GM12891 (cell line): ENCODE measurements at regions not wholly inside any gene's neighbourhood (a gene's known extent, or its start where the extent isn't known, plus 50 kb on each side); places are given as distances from the start of the nearest gene placed in this dataset.

ENCODE experiments used
- DNase-seq: peaks from one replicate; pipeline ENCODE4 v3.0.0; 2011; ENCODE audit warnings: low spot score; ENCODE audit not compliant: insufficient read length
- FAIRE-seq: peaks from 2 replicates; lab custom pipeline; 2011; peaks lifted over from hg19 to GRCh38; lab: Jason Lieb, UNC
- PAX5 ChIP-seq: IDR thresholded peaks from 2 replicates; pipeline ENCODE4 v1.6.1; 2011; ENCODE audit warnings: low read length, moderate library complexity, mild to moderate bottlenecking; ENCODE audit not compliant: insufficient read depth, severe bottlenecking
- POLR2A ChIP-seq: IDR thresholded peaks from 2 replicates; pipeline ENCODE4 v1.6.1; 2011; ENCODE audit warnings: low read depth, low read length, control low read depth
- POLR2AphosphoS5 ChIP-seq: IDR thresholded peaks from 2 replicates; pipeline ENCODE4 v1.6.1; 2011; ENCODE audit warnings: low read depth, low read length, control low read depth
- POU2F2 ChIP-seq: IDR thresholded peaks from 2 replicates; pipeline ENCODE4 v1.6.1; 2011; ENCODE audit warnings: low read depth, mild to moderate bottlenecking, control low read depth, low read length, moderate library complexity
- SPI1 ChIP-seq: IDR thresholded peaks from 2 replicates; pipeline ENCODE4 v1.6.1; 2011; ENCODE audit warnings: low read depth, low read length, control low read depth
- TAF1 ChIP-seq: IDR thresholded peaks from 2 replicates; pipeline ENCODE4 v1.6.1; 2011; ENCODE audit warnings: low read depth, low read length, control low read depth

DNA sequence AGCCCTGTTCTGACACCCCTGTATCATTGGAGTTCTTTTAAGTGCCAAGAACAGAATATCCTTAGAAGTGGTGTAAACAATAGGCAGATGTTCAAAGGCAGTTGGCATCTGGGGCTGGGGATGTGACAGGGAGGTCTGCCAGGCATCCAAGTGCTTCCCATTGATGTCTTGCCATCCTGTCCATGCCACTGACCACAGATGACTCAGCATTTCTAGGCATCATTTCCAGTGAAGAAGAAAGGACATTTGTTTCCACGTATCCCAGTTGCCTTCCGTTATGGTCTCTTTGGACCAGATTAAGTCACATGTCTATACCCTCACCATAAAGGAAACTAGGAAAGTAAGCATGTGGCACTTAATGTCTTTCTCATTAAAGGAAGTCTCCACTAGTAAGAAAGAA lies 76.7 kb upstream of the BARX2 start:
- DNase-seq: no peak
- no peak for FAIRE-seq
- TF ChIP-seq POLR2A (no peak), POLR2AphosphoS5 (no peak), POU2F2 (no peak), PAX5 (no peak), SPI1 (no peak), TAF1 (no peak)

DNA sequence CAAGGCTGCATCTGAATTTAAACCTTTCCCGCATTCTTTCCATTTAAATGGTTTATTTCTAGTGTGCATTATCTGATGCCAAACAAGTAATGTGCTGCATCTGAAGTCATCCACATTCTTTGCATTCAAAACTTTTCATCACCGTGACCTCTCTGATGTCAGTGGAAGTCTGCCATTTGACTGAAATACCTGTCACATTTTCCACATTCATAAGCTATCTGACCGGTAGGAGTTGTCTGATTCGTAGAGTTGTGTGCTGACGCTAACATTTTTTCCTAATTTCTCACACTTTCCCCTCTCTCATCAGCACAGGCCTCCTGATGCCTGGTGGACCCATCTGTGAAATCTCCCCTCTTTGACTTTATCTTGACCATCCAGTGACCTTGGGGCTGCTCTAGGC lies 79.9 kb upstream of the BARX2 start:
- DNase-seq (no peak), FAIRE-seq (no peak)
- TF ChIP-seq POLR2A (no peak), SPI1 (no peak), POLR2AphosphoS5 (no peak), POU2F2 (no peak), TAF1 (no peak), PAX5 (no peak)

DNA sequence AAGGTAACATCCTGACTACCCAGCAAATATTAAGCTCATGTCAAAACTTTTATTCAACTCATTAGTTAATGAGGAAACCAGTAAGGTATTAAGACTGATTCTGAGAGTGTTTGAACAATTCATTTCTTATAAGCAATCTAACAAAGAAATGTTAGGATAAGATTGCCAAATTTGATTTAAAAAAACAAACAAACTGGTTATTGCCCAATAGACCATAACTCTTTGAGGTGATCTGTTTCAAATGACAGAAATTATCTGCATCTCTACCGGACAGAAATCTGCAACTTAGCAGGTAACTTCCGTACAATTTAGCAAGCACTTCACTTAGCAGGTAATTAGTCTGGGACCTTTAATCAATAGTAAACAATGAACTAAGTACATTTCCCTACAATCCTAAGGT lies 82.9 kb upstream of the BARX2 start:
- no peak for FAIRE-seq
- TF ChIP-seq POU2F2: no peak
- TF ChIP-seq SPI1: no peak
- TF ChIP-seq POLR2A: no peak
- no peak for TF ChIP-seq TAF1
- no peak for TF ChIP-seq POLR2AphosphoS5
- TF ChIP-seq PAX5: no peak
- DNase-seq: no peak

DNA sequence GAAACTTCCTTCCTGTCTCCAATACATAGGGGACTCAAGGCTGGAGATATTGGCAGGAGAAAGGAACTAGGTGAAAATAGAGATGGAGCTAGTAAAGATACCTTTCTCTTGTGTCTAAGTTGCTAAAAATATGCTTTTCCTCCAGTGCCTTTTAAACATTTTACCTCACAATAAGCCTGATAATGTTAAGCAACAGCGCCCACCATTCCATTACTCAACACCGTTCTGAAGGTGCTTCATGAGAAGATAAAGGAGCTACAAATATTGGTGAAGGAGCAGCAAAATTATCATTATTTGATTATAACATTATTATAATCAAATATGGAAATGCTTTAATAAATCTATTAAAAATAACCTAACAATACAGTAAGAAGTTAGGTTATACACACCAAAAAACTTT lies 83.6 kb upstream of the BARX2 start:
- TF ChIP-seq POLR2AphosphoS5 (no peak), SPI1 (no peak)
- FAIRE-seq: no peak
- DNase-seq: no peak

DNA sequence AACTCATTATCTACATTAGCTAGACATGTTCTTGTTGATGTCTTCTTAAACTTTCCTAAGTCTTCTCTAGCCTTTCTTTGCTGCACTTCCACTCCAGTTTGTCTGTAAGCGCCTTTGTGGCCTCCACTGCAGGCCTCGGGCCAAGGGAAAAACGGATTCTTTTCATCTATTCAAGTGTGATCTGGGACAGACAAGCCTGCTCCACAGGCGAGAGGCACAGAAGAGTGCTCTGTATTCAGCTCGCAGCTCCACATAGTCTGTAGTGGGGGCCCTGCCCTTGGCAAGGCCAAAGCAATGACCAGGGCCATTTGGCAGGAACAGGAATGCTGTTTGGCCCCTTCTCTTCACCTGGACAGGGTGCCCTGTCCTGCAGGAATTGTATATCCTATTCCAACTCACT lies 84.1 kb upstream of the BARX2 start:
- FAIRE-seq: no peak
- no peak for DNase-seq
- no peak for TF ChIP-seq POU2F2
- no peak for TF ChIP-seq PAX5
- no peak for TF ChIP-seq SPI1
- TF ChIP-seq POLR2AphosphoS5: no peak

DNA sequence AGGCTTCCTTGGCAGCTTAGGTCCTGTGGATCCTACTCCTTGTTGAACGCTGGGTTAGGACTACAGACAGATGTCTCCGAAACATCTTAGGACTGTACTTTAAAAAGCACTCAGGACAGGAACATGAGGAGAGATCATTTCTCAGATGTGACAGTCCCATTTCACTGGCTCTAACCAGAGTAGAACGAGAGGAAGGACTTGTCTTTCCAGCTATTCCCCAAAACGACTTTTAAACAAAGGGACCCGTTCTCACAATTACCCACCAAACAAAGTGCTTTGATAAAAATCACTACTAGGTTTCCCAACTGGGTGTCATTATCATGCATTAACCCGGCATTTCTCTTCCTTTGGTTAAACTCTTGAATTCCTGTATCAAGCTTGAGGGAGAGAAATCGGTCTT lies 84.7 kb upstream of the BARX2 start:
- TF ChIP-seq SPI1 (no peak), TAF1 (no peak), POLR2A (no peak), PAX5 (no peak), POLR2AphosphoS5 (no peak), POU2F2 (no peak)
- DNase-seq (no peak), FAIRE-seq (no peak)

DNA sequence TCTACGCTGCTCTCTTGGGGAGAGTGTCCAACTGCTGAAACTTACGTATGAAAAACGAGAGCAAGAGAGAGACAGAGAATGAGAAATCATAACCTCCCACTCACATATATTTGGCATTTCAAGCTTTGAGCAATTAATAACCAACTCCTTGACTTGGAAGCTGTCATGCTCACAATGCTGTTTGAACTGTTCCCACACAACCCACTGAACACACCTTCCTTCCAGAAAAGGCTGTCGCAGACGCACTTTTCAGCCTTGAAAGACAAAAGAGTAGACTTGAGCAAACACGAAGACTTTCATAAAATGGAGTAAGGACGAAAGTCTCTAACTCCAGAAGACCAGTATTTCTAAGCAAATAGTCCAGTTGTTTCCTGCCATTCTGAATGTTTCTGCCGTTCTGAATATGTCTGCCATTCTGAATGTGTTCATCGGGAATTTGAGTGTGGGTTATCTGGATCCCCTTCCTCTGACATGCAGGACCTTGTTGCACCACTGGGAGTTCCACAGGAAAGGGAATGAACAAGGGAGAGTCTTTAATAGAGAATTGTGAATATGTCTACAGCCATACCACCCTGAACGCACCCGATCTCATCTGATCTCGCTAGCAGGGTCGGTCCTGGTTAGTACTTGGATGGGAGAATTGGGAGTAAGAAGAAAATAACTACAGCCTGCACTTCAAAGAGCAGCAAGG lies 86.2 kb upstream of the BARX2 start:
- no peak for DNase-seq
- no peak for TF ChIP-seq POLR2AphosphoS5
- TF ChIP-seq POU2F2: no peak
- TF ChIP-seq TAF1: no peak
- TF ChIP-seq SPI1: no peak

DNA sequence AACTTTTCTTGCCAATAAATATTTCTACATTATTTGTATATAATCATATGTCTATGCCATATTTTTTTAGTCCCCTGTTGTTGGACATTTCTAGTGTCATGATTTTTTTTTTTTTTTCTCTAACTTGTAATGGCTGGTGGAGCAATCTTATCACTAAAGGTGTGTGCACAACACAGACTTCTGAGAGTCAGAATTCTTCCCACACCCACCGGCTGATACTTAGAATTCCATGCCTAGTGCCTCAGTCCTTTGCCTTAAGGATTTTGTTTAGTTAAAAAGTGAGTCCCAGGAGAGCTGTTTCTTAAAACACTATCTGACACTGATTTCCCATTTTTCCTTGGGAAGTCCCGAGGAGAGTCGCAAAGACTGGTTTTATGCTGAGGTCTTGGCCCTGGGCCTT lies 87.7 kb upstream of the BARX2 start:
- FAIRE-seq (no peak), DNase-seq (no peak)
- TF ChIP-seq POU2F2 (no peak), PAX5 (no peak), POLR2AphosphoS5 (no peak), TAF1 (no peak), POLR2A (no peak), SPI1 (no peak)

More for the DNA sequence above, 86.2 kb upstream of the BARX2 start:
- FAIRE-seq: no peak

DNA sequence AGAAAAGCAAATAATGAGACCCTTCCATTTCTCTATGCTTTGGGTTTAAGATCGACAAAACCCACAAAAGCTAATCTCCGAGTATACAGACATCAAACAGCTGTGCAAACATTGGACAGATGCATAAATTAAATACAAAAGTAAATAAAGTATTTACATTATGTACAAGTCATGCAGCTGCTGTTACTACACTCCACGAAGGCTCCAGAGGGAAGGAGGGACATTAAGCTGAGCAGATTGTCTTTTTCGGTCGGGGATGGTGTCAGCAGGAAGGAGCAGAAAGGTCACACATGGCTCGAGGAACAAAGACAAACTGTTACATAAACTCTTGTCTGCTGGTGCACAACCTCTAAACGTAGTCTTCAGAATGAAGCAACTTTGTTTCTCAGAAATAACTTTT lies 88.8 kb upstream of the BARX2 start:
- DNase-seq: no peak
- no peak for FAIRE-seq
- TF ChIP-seq POLR2A (no peak), POLR2AphosphoS5 (no peak), POU2F2 (no peak)

DNA sequence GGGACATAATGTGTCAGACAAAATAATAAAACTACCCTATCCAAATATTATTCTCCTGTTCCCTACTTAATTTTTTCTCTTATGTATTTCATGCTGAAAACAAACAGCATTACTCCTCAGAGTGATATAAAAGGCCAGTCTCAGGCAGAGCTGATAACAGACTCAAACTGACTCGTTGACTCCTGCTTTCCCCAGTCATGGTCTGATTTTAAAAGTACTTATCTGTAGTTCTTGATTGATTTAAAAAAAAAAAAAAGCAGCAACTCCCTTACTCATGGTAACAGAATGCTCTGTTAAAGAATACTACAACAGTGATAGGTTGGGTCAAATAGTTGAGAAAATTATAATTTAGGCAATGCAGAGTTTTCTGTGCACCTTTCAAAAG lies 90.3 kb upstream of the BARX2 start:
- DNase-seq: no peak
- FAIRE-seq: no peak
- TF ChIP-seq TAF1: no peak
- no peak for TF ChIP-seq POLR2AphosphoS5
- no peak for TF ChIP-seq POU2F2
- TF ChIP-seq SPI1: no peak
- no peak for TF ChIP-seq POLR2A
- TF ChIP-seq PAX5: no peak

DNA sequence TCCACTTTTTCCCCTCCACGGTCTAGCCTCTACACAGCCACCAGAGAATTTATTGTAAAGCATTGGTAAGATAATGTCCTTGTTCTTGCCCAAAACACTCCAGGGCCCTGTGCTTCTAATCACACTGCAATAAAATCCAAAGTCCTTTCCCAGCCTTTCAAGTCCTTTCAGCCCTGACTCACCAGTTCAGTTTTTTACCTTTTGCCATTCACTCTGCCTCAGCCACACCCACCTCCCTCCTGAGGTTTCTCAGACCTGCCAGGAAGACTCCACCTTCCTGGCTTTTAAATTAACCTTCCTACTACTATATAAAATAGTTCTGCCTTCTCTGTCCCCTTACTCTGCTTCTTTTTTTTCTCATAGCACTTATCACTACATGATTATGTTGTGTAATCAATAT lies 91.0 kb upstream of the ARHGAP32 start:
- TF ChIP-seq POLR2A (no peak), TAF1 (no peak), PAX5 (no peak), POLR2AphosphoS5 (no peak), POU2F2 (no peak), SPI1 (no peak)
- FAIRE-seq (no peak), DNase-seq (no peak)
